ENCODE measurements at regions not wholly inside any gene's neighbourhood (a gene's known extent, or its start where the extent isn't known, plus 50 kb on each side); places are given as distances from the start of the nearest gene placed in this dataset.
A peak's percentile ranks its signal among the peaks of the same experiment; 100 is the strongest.

- no peaks in the 10 kb centered on the region for H3K9me3 ChIP-seq
- 30% methylated on average over 9 of the region's 9 CpGs for WGBS (ENCODE audit: low lambda C conversion rate)
- H4K20me1 ChIP-seq (ENCODE audit: insufficient read depth) = no peaks in the 10 kb centered on the region
- POLR2A ChIA-PET = no interaction called here
- H3K4me2 ChIP-seq = no peak overlapping the region
- no peaks in the 10 kb centered on the region for H3K9me2 ChIP-seq
- no peaks in the 10 kb centered on the region for H3K36me3 ChIP-seq (replicated peaks in 1 of 2; ENCODE audit: control insufficient read depth in 1 of 2, insufficient read depth in 2 of 2, low read length in 1 of 2)
- H3K4me3 ChIP-seq (ENCODE audit: low read depth in 2 of 2, low read length in 1 of 2) = no peak overlapping the region; a peak in 1 of 4 replicates
- H3K9ac ChIP-seq = no peak overlapping the region
- H2AFZ ChIP-seq (ENCODE audit: low read depth) = no peak overlapping the region
- DNase-seq = peak; percentile 41
- no peak overlapping the region for H3K27ac ChIP-seq (ENCODE audit: low read depth in 2 of 2, low read length in 1 of 2)
- H3K4me1 ChIP-seq (ENCODE audit: control insufficient read depth in 1 of 2, insufficient read depth in 2 of 2, low read depth in 1 of 2, low read length in 1 of 2) = no peaks in the 10 kb centered on the region; a peak in 1 of 4 replicates
- H3K27me3 ChIP-seq (ENCODE audit: insufficient read depth) = no peaks in the 10 kb centered on the region
- no peaks in the 10 kb centered on the region for H3K79me2 ChIP-seq (ENCODE audit: insufficient read depth)
- CTCF ChIA-PET = interaction anchor here (0.8 to 3.0 kb wide), 17 partner anchors 9 to 1331 kb away, joined by 3 to 15 read pairs (median 3); no protein-coding TSS in a partner anchor
- H3F3A ChIP-seq (replicated peaks; ENCODE audit: insufficient read depth) = no peaks in the 10 kb centered on the region
- TF ChIP-seq GATA2 (CRISPR knock-in tag; IDR thresholded peaks at IDR 0.05) = no peak
- peak; percentile 84 for TF ChIP-seq RAD21 (IDR thresholded peaks at IDR 0.05; ENCODE audit: low read length)
- TF ChIP-seq MEF2A (IDR thresholded peaks at IDR 0.05; ENCODE audit: borderline replicate concordance, low read depth) = no peak
- peak; percentile 76 for TF ChIP-seq SMC3 (IDR thresholded peaks at IDR 0.05; ENCODE audit: low read depth, low read length)
- no peak for TF ChIP-seq NFIC (IDR thresholded peaks at IDR 0.05; ENCODE audit: borderline replicate concordance)
- TF ChIP-seq CTCF (IDR thresholded peaks at IDR 0.05) = peak; percentile 89
Measured at GRCh38 chr1:58162952-58163550, 383.5 kb downstream of the OMA1 start.

- no peaks in the 10 kb centered on the region for H3K9me2 ChIP-seq
- H3K27me3 ChIP-seq (ENCODE audit: insufficient read depth) = no peaks in the 10 kb centered on the region
- WGBS (ENCODE audit: low lambda C conversion rate) = 77% methylated on average over 3 of the region's 3 CpGs
- CTCF ChIA-PET = interaction anchor here (1.1 to 2.7 kb wide), 5 partner anchors 11 to 737 kb away, joined by 3 to 10 read pairs (median 5); no protein-coding TSS in a partner anchor
- peaks cover 0 to 2% of the 10 kb centered on the region in 2 experiments; a peak in 2 of 4 replicates for H3K4me1 ChIP-seq (ENCODE audit: control insufficient read depth in 1 of 2, insufficient read depth in 2 of 2, low read depth in 1 of 2, low read length in 1 of 2)
- H2AFZ ChIP-seq (ENCODE audit: low read depth) = no peak overlapping the region
- POLR2A ChIA-PET = interaction anchor here (0.7 kb wide), 1 partner anchor 435 kb away, joined by 3 read pairs; no protein-coding TSS in a partner anchor
- no peaks in the 10 kb centered on the region for H4K20me1 ChIP-seq (ENCODE audit: insufficient read depth)
- DNase-seq = no peak
- no peak overlapping the region for H3K27ac ChIP-seq (ENCODE audit: low read depth in 2 of 2, low read length in 1 of 2)
- no peaks in the 10 kb centered on the region for H3F3A ChIP-seq (replicated peaks; ENCODE audit: insufficient read depth)
- H3K4me3 ChIP-seq (ENCODE audit: low read depth in 2 of 2, low read length in 1 of 2) = no peak overlapping the region
- no peaks in the 10 kb centered on the region for H3K79me2 ChIP-seq (ENCODE audit: insufficient read depth)
- H3K36me3 ChIP-seq (replicated peaks in 1 of 2; ENCODE audit: control insufficient read depth in 1 of 2, insufficient read depth in 2 of 2, low read length in 1 of 2) = no peaks in the 10 kb centered on the region
- H3K4me2 ChIP-seq = no peak overlapping the region
- no peaks in the 10 kb centered on the region for H3K9me3 ChIP-seq
- no peak overlapping the region for H3K9ac ChIP-seq
- TF ChIP-seq YY1 (IDR thresholded peaks at IDR 0.05; ENCODE audit: low read depth) (no peak), NFIC (IDR thresholded peaks at IDR 0.05; ENCODE audit: borderline replicate concordance) (no peak), IRF3 (IDR thresholded peaks at IDR 0.05; ENCODE audit: low read depth, low read length) (no peak), USF1 (IDR thresholded peaks at IDR 0.05; ENCODE audit: borderline replicate concordance, low read depth) (no peak), SMC3 (IDR thresholded peaks at IDR 0.05; ENCODE audit: low read depth, low read length) (no peak), POLR2AphosphoS5 (IDR thresholded peaks at IDR 0.05; ENCODE audit: low read depth, low read length) (no peak), NRF1 (IDR thresholded peaks at IDR 0.05; ENCODE audit: low read depth, low read length) (no peak), PBX3 (IDR thresholded peaks at IDR 0.05) (no peak), REST (IDR thresholded peaks at IDR 0.05; ENCODE audit: low read depth, low read length) (no peak), FOSL2 (IDR thresholded peaks at IDR 0.05; ENCODE audit: borderline replicate concordance, low read depth) (no peak), TEAD4 (IDR thresholded peaks at IDR 0.05; ENCODE audit: borderline replicate concordance, insufficient read depth) (no peak), CHD2 (IDR thresholded peaks at IDR 0.05; ENCODE audit: low read length, partially characterized antibody) (no peak), EP300 (IDR thresholded peaks at IDR 0.05; ENCODE audit: borderline replicate concordance in 1 of 2, low read depth in 1 of 2, low read length in 1 of 2) (no peak), MAX (IDR thresholded peaks at IDR 0.05; ENCODE audit: low read depth) (no peak)
Measured at GRCh38 chr1:58159434-58159830, 387.1 kb downstream of the OMA1 start.

All from SK-N-SH (cell line).